ENCODE measurements at regions not wholly inside any gene's neighbourhood (a gene's known extent, or its start where the extent isn't known, plus 50 kb on each side); places are given as distances from the start of the nearest gene placed in this dataset.

DNA sequence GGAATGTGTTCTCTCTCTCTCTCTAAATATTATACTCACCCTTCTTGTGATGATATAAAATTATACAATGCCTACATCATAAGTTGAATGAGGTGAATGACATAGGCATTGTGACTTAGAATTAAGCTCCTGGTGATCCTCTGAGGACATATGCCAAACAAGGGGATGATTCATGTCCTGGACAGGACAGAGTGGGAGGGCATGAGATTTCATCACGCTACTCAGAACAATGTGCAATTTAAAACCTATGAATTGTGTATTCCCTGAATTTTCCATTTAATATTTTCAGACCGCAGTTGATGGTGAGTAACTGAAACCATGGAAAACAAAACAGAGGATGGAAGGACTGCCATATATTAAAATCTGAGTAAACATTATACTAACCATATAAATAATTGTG is 782.2 kb upstream of the NUDT12 start:
- TF ChIP-seq, protein P1, sequence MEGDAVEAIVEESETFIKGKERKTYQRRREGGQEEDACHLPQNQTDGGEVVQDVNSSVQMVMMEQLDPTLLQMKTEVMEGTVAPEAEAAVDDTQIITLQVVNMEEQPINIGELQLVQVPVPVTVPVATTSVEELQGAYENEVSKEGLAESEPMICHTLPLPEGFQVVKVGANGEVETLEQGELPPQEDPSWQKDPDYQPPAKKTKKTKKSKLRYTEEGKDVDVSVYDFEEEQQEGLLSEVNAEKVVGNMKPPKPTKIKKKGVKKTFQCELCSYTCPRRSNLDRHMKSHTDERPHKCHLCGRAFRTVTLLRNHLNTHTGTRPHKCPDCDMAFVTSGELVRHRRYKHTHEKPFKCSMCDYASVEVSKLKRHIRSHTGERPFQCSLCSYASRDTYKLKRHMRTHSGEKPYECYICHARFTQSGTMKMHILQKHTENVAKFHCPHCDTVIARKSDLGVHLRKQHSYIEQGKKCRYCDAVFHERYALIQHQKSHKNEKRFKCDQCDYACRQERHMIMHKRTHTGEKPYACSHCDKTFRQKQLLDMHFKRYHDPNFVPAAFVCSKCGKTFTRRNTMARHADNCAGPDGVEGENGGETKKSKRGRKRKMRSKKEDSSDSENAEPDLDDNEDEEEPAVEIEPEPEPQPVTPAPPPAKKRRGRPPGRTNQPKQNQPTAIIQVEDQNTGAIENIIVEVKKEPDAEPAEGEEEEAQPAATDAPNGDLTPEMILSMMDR (IDR thresholded peaks at IDR 0.05): no peak
- no peak for TF ChIP-seq POLR2AphosphoS5 (IDR thresholded peaks at IDR 0.05)
- no peak for TF ChIP-seq POLR2A (IDR thresholded peaks at IDR 0.05)
- no peak for TF ChIP-seq EP300 (IDR thresholded peaks at IDR 0.05)

All from stomach (tissue), 4 donors.